Pancreas (tissue), 10 donors: ENCODE measurements at regions not wholly inside any gene's neighbourhood (a gene's known extent, or its start where the extent isn't known, plus 50 kb on each side); places are given as distances from the start of the nearest gene placed in this dataset.

Experiments
- ATAC-seq, 4 donors: fragments of 200-7000 bp; cut with Tn5 transposase; one replicate each; pipeline versions ENCODE4 v1.8.0 to v1.9.1; 2020; ENCODE audit warnings: mild to moderate bottlenecking in 4 of 4, moderate library complexity in 4 of 4
- DNase-seq, 6 donors: peaks; one replicate each; pipeline ENCODE4 v3.0.0-alpha.2; 2020
- FAIRE-seq: peaks from 2 replicates; lab custom pipeline; 2012; peaks lifted over from hg19 to GRCh38; lab: Jason Lieb, UNC
- H3K27ac ChIP-seq, 4 donors: fragments of 200-600 bp; sonication (generic); 1 replicate in 3 of 4; 2 replicates in 1 of 4; pipeline versions ENCODE4 v1.5.0 to v1.8.0; 2020
- H3K27me3 ChIP-seq, 4 donors: fragments of 200-600 bp; one replicate each; pipeline ENCODE4 v1.8.0; 2021
- H3K36me3 ChIP-seq, 3 donors: fragments of 200-600 bp; sonication (generic) in 1 of 3; one replicate each; pipeline versions ENCODE4 v1.5.0 to v1.8.0; 2020 to 2021
- H3K4me1 ChIP-seq, 3 donors: fragments of 200-600 bp; one replicate each; pipeline ENCODE4 v1.8.0; 2021
- H3K4me3 ChIP-seq, 4 donors: fragments of 200-600 bp; sonication (generic) in 2 of 4; one replicate each; pipeline versions ENCODE4 v1.5.0 to v1.8.0; 2020 to 2021
- H3K9me3 ChIP-seq, 4 donors: fragments of 200-600 bp; one replicate each; pipeline ENCODE4 v1.8.0; 2021
- CTCF ChIP-seq, 4 donors: fragments of 200-600 bp; sonication (generic) in 3 of 4; IDR thresholded peaks; one replicate each; pipeline versions ENCODE4 v1.5.0 to v1.8.0; 2021; ENCODE audit warnings: antibody characterized with exemption in 4 of 4
- WGBS, 2 donors: extraction: QIAGEN DNeasy Blood & Tissue Kit; methylation state at CpG; one replicate each; pipeline ENCODE4 v1.1.7; 2013; 5-methylcytosine and 5-hydroxymethylcytosine counted together
- intact Hi-C, 3 donors: fragments of 100-400 bp; cut with DNase I; formaldehyde crosslinking; loops; one replicate each; pipeline versions ENCODE4 v1.11.1 to v1.14.2; 2022
- donor health status: healthy with polysubstance abuse.
- donor health status: DM: no; HTN: no; CAD: no; lungs with moderate emphysema.
- donor health status: DM: no; HTN: no; CAD: no.
- donor health status: control.
- donor health status: control.
- donor health status: Bipolar disorder and iron deficiency.
- donor health status: DM: yes; HTN: yes; CAD: no.
- donor health status: DM: no; HTN: no; CAD: no.
- donor health status: DM: no; HTN: no; CAD: no.
- donor health status: DM: yes; HTN: yes; CAD: no.

- 90 to 94% methylated on average over 3 of the region's 3 CpGs for WGBS, 2 donors
- H3K4me3 ChIP-seq = no peak overlapping the region
- no peak for FAIRE-seq
- no peaks in the 10 kb centered on the region for H3K27me3 ChIP-seq
- intact Hi-C loops = no loop called here
- H3K27ac ChIP-seq = no peak overlapping the region
- no peak for DNase-seq
- H3K9me3 ChIP-seq = no peaks in the 10 kb centered on the region
- no peaks in the 10 kb centered on the region for H3K4me1 ChIP-seq
- ATAC-seq = no peak
- H3K36me3 ChIP-seq = no peaks in the 10 kb centered on the region
- TF ChIP-seq CTCF (IDR thresholded peaks at IDR 0.05) = no peak
Observed at GRCh38 chr3:134083626-134084241, 54.0 kb upstream of the SLCO2A1 start.

GRCh38 chr3:134083008-134083407 is 53.3 kb upstream of the SLCO2A1 start:
- no peak for TF ChIP-seq CTCF (IDR thresholded peaks at IDR 0.05)
- 71 to 81% methylated on average over 1 of the region's 1 CpG for WGBS, 2 donors
- Histone ChIP-seq H3K4me1 (no peaks in the 10 kb centered on the region), H3K27me3 (no peaks in the 10 kb centered on the region), H3K36me3 (no peaks in the 10 kb centered on the region), H3K4me3 (no peak overlapping the region), H3K9me3 (no peaks in the 10 kb centered on the region), H3K27ac (no peak overlapping the region)
- intact Hi-C loops = no loop called here
- ATAC-seq (no peak), FAIRE-seq (no peak), DNase-seq (no peak)

- Histone ChIP-seq H3K27ac (no peak overlapping the region), H3K4me3 (no peak overlapping the region), H3K36me3 (no peaks in the 10 kb centered on the region), H3K9me3 (no peaks in the 10 kb centered on the region), H3K27me3 (no peaks in the 10 kb centered on the region), H3K4me1 (no peaks in the 10 kb centered on the region)
- 90 to 92% methylated on average over 2 of the region's 2 CpGs for WGBS, 2 donors
- intact Hi-C loops = no loop called here
- no peak for DNase-seq
- FAIRE-seq = no peak
- TF ChIP-seq CTCF (IDR thresholded peaks at IDR 0.05) = no peak
- no peak for ATAC-seq
Observed at GRCh38 chr3:134082582-134082981, 52.9 kb upstream of the SLCO2A1 start.

GRCh38 chr3:134081211-134081610 is 51.5 kb upstream of the SLCO2A1 start:
- Histone ChIP-seq H3K9me3 (no peaks in the 10 kb centered on the region), H3K27ac (no peak overlapping the region), H3K4me3 (no peak overlapping the region), H3K36me3 (no peaks in the 10 kb centered on the region), H3K27me3 (no peaks in the 10 kb centered on the region), H3K4me1 (no peaks in the 10 kb centered on the region)
- no peak for FAIRE-seq
- TF ChIP-seq CTCF (IDR thresholded peaks at IDR 0.05) = no peak
- 73 to 76% methylated on average over 3 of the region's 3 CpGs for WGBS, 2 donors
- ATAC-seq = no peak
- DNase-seq = no peak
- intact Hi-C loops = no loop called here

- Histone ChIP-seq H3K4me3 (no peak overlapping the region), H3K4me1 (no peaks in the 10 kb centered on the region), H3K27me3 (no peaks in the 10 kb centered on the region), H3K9me3 (no peaks in the 10 kb centered on the region), H3K27ac (no peak overlapping the region), H3K36me3 (no peaks in the 10 kb centered on the region)
- ATAC-seq (no peak), FAIRE-seq (no peak), DNase-seq (no peak)
- intact Hi-C loops = no loop called here
- TF ChIP-seq CTCF (IDR thresholded peaks at IDR 0.05) = no peak
Observed at GRCh38 chr3:134080761-134081160, 51.0 kb upstream of the SLCO2A1 start.
